H1 (cell line): ENCODE measurements at regions not wholly inside any gene's neighbourhood (a gene's known extent, or its start where the extent isn't known, plus 50 kb on each side); places are given as distances from the start of the nearest gene placed in this dataset.

Source experiments
- BRCA1 ChIP-seq: IDR thresholded peaks from 2 replicates; pipeline ENCODE4 v1.6.1; 2012; ENCODE audit warnings: low read depth, low read length, improper control_type of control experiment
- CHD1 ChIP-seq: IDR thresholded peaks from 2 replicates; pipeline ENCODE4 v1.6.1; 2012; ENCODE audit warnings: low read depth, low read length, improper control_type of control experiment
- CHD2 ChIP-seq: IDR thresholded peaks from 2 replicates; pipeline ENCODE4 v1.6.1; 2012; ENCODE audit warnings: low read length, improper control_type of control experiment
- CHD7 ChIP-seq: fragments of 300-600 bp; sonication (generic); IDR thresholded peaks from 2 replicates; pipeline ENCODE4 v1.7.1; 2012; ENCODE audit warnings: low read length, moderate library complexity, mild to moderate bottlenecking, inconsistent platforms; ENCODE audit not compliant: insufficient replicate concordance
- E2F6 ChIP-seq: IDR thresholded peaks from 2 replicates; pipeline ENCODE4 v1.6.1; 2012; ENCODE audit warnings: inconsistent platforms
- GTF2F1 ChIP-seq: IDR thresholded peaks from 2 replicates; pipeline ENCODE4 v1.6.1; 2012; ENCODE audit warnings: low read depth, low read length, improper control_type of control experiment, borderline replicate concordance
- JUND ChIP-seq: IDR thresholded peaks from 2 replicates; pipeline ENCODE4 v1.6.1; 2011; ENCODE audit warnings: mild to moderate bottlenecking, improper control_type of control experiment, low read length
- RAD21 ChIP-seq, 2 experiments: IDR thresholded peaks in 1 of 2; conservative IDR thresholded peaks in 1 of 2; 2 replicates each; pipeline ENCODE4 v1.6.1; 2011; ENCODE audit warnings: low read depth in 2 of 2, low read length in 2 of 2, improper control_type of control experiment in 1 of 2, inconsistent platforms in 1 of 2, mild to moderate bottlenecking in 1 of 2, moderate library complexity in 1 of 2
- SP1 ChIP-seq: IDR thresholded peaks from 2 replicates; pipeline ENCODE4 v1.6.1; 2011; ENCODE audit warnings: low read depth, low read length
- SP2 ChIP-seq: IDR thresholded peaks from 2 replicates; pipeline ENCODE4 v1.6.1; 2012; ENCODE audit warnings: mild to moderate bottlenecking, low read length, inconsistent platforms

GRCh38 chr15:58327958-58328357 lies 103.8 kb upstream of the LIPC start (continued):
- TF ChIP-seq CHD7 (no peak), CHD1 (no peak), SP2 (no peak), BRCA1 (no peak), E2F6 (no peak), RAD21 (IDR thresholded peaks at IDR 0.05 in 1 of 2, conservative IDR thresholded peaks at IDR 0.05 in 1 of 2; ENCODE audit: low read depth in 2 of 2, low read length in 2 of 2) (no peak), JUND (no peak), CHD2 (no peak), SP1 (no peak), GTF2F1 (no peak)
